GM19438 (cell line): ENCODE measurements at regions not wholly inside any gene's neighbourhood (a gene's known extent, or its start where the extent isn't known, plus 50 kb on each side); places are given as distances from the start of the nearest gene placed in this dataset.
"Not testable (repeated sequence)": the region's sequence is repeated elsewhere in the genome, so short reads cannot be mapped to it uniquely, and the experiment has no call there.

ENCODE experiments used
- ATAC-seq: cut with Tn5 transposase; IDR thresholded peaks from one replicate; pipeline ENCODE4 v1.9.1; 2021; ENCODE audit warnings: low read depth; ENCODE audit not compliant: unreplicated experiment

DNA sequence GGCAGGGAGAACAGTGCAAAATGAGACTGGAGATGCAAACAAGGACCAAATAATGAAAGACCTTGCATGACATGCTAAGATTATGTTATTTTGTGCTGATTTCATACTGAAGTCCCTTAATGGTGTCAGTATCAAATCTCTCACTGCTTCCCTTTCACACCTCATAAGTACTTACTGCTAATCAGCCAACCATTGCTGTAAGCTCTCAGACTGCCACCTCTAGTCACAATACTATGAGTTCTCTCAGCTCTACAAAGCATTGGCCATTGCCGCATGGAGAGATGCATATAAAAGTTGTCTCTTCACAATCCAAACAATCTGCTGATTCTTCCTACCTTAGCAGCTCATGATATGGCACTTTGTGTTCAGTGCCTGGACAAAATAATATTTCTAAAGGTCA lies 375.4 kb downstream of the LTN1 start:
- ATAC-seq, result no peak

DNA sequence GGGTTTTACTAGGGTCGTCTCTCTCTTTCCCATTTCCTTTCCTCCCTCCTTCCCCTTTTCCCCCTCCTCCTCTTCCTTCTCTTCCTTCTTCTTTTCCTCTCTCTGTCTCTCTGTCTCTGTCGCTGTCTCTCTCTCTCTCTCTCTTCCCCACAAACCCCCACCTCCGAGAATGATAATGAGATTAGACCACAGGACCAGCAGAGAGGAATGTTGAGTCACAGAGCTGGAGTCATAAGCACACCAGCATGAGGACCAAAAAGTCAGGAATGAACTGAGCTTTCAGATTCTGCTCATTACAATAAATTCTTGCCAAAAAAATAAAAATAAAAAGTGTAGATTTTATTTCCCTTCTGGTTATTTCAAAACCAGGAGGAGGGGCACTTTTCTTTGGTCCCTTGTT lies 377.4 kb downstream of the LTN1 start:
- ATAC-seq, result no peak

DNA sequence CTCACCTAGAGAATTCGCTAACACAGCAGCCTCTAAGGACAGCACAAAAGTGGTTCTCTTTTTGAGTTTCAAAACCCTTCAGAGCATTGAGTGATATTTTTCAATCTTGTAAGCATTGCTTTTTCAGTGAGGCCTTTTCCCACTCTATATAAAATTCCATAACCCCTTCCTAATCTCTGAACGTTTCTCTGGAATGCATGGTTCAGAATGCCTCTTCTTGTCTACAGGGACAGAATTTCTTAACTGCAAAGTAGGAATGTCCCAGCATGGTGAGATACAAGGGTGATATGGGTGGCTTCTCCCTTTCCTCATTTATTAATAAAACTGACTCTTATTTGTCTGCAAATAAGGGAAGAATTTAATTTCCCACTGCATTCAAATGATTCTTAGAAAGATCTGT lies 377.9 kb downstream of the LTN1 start:
- no peak for ATAC-seq

DNA sequence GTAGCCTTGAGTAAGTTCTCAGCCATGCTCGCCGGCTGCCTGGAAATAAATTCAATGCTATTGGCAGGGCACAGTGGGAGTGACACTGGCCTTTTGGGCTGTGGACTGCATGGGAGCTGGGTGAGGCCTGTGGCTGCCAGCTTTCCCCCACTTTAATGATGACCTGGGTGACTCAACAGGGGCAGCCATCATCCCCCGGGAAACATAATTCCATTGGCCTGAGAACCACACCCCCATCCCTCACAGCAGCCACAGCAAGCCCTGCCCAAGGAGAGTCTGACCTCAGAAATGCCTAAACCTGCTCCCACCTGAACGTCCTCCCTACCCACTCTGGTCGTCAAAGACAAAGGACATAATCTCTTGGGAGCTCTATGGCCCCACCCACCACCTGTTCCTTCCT lies 384.0 kb downstream of the LTN1 start:
- ATAC-seq, result no peak

DNA sequence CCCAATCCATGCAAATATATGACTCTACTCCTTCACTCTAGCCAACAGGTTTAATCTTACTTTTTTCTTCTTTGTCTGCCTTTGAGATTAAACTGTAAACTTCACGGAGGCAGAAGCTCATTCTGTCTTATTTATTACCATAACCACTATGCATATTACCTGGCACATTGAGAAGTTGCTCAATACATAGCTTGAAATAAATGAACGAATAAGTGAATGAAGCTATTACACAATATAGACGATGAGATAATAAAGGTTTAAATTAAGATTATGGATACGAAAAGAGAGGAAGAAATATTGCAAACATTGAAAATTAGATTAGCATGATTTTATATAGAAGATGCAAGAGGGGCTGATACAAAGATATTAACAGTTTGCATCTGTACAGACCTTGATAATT lies 385.1 kb downstream of the LTN1 start:
- ATAC-seq, result no peak

DNA sequence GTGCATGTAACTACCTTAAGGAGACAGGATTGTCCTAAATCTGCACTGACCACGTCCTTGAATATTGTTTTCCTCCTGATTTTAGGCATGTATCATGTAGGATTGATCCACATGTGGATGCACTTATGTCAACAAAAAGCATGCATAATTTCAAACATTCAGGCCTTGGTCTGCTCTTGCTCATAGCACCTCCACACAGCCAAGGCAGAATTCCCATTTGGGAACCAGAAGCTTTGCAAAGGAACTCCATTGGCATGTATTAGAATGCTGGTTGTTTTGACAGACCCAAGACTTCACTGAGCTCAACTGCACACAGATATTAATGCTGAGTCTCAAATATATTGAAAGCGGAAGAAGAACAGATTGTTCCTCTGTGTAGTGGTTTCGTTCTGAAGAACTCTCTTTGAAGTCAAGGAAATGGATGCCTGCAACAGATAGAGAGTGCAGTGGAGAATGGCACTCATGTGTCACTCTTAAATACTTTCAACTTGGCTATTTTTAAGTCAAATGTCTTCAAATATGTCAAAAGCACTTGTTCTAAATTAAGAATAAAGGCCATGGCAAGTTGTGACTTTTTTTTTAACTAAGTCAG lies 387.6 kb downstream of the LTN1 start:
- ATAC-seq, result no peak

DNA sequence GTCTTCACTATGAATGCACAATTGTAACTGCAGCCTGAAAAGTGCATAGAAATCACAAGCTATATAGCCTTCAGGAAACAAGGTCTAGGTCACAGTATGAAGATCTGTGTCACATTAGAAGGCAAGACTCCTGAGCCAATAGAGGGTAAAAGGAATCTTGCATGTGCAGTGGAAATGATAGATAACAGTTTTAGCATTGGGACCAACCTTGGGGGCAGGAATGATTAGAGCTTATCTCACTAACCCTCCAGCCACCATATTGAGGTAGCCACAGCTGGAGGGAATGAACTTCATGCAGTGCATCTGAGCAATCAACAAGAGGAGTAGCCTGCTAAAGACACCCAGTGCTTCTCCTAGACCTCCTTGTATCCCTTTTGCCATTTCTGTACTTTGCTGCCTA lies 390.1 kb downstream of the LTN1 start:
- no peak for ATAC-seq

DNA sequence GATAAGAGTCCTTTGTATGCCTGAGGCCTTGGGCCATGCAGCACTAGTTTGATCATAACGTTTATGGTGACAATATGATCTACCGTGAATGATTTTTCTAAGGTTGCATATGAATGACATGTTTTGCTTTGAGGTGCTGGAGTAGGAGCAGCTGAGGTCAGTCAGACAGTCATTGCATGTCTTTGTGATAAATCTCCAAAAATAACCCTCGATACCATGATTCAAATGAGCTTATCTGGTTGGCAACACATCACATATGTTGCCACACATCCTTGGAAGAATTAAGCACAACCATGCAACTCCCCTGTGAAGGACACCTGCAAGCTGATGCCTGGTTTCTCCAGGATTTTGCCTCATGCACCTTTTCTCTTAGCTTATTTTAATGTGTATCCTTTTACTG lies 394.5 kb downstream of the LTN1 start:
- ATAC-seq, result no peak

DNA sequence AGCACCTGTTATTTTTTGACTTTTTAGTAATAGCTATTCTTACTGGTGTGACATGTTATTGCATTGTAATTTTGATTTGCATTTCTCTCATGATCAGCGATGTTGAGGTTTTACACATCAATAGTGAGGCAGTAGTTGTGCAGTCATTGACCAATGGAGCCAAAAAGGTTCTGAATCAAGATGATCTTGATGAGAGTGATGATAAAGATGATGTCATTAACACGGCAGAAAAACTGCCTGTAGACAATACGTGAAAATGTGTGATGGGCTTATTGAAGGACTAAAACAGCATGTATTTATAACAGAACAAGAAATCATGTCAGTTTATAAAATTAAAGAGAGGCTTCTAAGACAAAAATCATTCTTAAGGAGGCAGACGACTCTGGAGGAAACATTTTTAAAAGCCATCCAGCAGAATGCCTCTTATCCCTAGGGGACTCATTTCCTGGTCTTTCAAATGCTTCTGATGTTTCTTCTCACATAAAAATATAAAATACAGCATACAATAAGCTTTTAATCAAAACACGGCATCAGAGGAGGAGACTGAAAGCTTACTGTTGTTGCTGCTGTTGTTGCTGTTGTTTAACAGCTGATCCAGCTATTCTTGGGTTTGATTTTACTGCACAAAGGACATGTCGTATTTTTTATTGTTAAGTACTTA lies 400.3 kb downstream of the LTN1 start:
- no peak for ATAC-seq

DNA sequence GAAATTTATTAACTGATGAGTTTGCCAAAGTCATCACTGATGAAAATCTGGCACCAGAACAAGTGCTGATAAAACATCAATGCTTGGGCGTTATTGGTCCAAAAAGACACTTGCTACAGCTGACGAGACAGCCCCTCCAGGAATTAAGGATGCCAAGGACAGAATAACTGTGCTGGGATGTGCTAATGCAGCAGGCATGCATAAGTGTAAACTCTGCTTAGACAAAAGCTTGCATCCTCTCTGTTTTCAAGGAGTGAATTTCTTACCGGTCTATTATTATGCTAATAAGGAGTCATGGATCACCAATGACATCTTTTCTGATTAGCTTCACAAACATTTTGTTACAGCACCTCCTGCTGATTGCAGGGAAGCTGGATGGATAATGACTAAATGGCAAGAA lies 402.0 kb downstream of the LTN1 start:
- no peak for ATAC-seq

DNA sequence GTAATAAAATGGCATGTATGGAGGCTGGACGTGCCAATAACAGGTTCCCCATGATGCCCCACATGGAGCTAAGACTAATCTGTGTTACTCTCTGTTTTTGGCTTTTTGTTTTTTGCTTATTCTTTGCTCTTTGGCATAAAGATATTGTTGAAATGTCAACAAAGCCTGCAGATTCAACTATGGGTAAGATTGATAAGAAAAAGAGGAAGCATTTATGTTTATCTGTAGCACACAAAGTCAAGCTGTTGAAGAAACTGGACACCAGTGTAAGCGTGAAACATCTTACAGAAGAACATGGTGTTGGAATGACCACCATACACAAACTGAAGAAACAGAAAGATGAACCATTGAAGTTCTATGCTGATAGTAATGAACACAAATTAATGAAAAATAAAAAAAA lies 402.7 kb downstream of the LTN1 start:
- no peak for ATAC-seq

DNA sequence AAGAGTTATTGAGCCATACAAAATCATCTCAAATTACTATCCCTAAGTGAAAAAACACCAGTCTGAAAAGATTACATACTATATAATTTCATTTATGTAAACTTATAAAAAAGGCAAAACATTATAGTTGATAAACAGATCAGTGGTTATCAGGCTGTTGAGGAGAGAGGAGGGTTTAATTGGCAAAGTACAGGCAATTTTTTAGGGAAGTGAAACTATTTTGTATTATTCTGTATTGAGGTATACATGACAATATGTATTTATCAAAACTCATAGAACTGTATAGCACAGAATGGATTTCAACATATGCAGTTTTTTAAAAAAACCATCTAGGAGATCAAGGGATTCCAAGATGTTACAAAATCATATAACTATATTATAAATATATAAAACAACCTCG lies 403.7 kb downstream of the LTN1 start:
- no peak for ATAC-seq

DNA sequence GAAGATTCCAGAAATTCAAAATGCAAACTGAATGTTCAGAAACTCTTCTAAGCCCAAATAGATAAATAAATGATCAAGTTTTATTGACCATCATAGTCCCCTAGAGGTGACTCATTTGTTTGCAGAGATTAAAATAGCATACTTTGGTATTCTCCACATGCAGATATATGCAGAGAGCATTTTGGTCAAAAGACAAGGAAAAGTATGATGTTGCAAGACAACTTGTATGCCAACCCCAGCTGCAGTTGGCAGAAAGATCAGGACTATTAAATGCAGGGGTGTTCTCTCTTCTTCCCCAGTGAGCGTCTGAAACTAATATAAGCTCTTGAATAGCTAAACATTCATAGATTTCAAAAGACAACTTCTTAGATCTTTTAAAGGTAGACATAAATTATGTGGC lies 404.9 kb downstream of the LTN1 start:
- no peak for ATAC-seq

DNA sequence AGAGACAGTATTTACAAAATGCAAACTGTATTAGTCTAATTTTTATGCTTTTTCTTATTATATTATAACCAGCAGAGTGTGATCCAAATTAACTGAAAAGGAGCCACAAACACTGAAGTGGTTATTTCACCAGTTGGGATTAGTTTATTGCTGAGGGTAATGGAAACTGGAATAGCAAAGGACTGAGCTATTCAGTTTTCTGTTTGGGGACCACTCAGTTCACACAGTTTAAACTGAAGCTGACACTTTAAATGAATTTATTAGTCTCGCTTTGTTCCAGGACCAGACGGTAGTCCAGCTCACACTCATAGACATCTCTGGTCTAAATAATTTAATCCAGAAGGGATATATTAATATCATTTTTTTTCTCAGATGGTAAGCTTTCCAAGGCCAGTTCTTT lies 410.7 kb downstream of the LTN1 start:
- no peak for ATAC-seq

DNA sequence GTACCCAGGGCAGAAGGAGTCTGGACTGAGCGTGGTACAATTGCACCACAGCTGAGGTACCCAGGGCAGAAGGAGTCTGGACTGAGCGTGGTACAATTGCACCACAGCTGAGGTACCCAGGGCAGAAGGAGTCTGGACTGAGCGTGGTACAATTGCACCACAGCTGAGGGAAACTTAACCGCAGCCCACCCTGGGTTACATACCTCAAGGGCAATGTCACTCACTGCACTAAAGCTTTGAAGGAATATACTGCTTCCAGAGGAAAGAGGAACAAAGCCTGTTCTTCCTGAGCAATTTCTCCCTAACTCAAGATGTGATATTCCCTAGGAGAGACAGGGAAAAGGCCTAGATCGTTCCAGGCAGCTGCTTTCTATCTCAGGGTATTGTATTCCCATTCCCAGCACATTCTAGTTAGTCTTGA lies 411.4 kb downstream of the LTN1 start:
- ATAC-seq, result not testable (repeated sequence)

DNA sequence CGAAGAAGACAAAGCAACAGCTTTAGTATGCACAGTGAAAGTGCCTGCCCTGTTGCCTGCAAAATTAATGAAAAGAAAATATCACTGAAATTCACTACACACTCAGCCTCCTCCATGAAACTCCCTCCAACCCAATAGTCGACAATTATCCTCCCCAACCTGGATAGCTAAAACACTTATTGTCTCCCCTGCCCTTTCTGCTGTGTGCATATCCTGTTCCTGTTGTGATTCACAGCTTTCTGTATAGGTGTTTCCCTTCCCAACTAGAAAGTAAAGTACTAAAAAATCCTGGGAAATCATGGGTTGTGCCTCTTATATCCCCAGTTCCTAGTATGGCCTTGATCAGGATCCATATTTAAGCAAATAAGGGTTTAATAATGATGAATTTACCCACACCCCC lies 412.1 kb downstream of the LTN1 start:
- ATAC-seq, result no peak

DNA sequence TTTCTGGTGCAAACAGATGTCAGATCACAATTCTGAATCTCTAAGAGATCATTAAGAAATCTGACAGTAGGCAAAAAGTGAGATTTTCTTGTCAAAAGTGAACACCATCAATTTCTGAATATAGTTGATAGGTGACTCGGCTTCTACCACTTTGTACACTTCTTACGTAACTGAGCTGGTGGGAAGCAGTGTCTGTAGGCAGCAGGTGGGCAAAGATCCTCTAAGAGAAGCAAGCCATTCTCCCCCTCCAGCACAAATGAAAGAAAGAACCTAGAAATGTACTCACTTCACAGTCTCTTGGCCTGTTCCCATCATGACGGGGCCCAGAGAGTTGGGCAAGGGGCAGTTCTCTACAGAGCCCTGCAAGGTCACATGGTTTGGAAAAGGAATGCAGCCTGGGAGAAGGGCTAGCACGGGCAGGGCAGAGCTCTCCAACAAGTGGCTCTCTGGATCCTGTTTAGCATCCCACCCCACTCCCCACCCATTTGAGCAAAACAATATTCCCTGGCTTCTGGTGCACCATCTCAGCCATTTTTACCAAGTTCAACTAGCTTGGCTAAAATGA lies 412.6 kb downstream of the LTN1 start:
- no peak for ATAC-seq

DNA sequence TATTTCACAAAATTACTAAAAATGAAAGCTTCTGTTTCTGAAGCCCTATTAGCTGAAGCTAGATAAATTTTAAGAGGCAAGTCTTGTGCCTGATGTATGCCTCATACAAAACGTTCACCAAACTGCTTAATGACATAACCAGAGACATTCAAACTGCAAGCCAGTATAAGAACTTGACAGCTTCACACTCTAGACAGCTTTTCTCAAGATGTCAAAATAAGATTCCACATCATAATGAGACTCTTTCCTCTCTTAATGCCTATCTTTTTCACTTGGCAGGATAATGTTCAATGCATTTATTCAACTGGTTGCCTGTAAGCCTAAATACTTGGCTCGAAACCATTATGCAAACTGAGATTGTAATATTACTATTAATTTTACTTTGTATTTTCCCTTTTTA lies 424.0 kb downstream of the LTN1 start:
- ATAC-seq, result no peak

DNA sequence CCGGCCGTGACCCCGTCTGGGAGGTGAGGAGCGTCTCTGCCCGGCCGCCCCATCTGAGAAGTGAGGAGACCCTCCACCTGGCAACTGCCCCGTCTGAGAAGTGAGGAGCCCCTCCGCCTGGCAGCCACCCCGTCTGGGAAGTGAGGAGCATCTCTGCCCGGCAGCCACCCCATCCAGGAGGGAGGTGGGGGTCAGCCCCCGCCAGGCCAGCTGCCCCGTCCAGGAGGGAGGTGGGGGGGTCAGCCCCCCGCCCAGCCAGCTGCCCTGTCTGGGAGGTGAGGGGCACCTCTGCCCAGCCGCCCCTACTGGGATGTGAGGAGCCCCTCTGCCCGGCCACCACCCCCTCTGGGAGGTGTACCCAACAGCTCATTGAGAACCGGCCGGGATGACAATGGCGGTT lies 428.7 kb downstream of the LTN1 start:
- not testable (repeated sequence) for ATAC-seq

DNA sequence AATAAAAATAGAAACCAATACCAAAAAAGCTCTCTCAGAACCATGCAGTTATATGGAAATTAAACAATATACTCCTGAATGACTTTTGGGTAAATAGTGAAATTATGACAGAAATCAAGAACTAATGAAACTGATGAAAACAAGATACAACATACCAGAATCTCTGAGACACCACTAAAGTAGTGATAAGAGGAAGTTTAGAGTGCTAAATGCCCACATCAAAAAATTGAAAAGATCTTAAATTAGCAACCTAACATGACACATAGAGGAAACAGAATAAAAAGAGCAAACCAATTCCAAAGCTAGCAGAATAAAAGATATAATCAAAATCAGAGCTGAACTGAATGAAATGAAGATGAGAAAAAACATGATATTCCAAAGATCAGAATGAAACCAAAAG lies 430.9 kb downstream of the LTN1 start:
- no peak for ATAC-seq

DNA sequence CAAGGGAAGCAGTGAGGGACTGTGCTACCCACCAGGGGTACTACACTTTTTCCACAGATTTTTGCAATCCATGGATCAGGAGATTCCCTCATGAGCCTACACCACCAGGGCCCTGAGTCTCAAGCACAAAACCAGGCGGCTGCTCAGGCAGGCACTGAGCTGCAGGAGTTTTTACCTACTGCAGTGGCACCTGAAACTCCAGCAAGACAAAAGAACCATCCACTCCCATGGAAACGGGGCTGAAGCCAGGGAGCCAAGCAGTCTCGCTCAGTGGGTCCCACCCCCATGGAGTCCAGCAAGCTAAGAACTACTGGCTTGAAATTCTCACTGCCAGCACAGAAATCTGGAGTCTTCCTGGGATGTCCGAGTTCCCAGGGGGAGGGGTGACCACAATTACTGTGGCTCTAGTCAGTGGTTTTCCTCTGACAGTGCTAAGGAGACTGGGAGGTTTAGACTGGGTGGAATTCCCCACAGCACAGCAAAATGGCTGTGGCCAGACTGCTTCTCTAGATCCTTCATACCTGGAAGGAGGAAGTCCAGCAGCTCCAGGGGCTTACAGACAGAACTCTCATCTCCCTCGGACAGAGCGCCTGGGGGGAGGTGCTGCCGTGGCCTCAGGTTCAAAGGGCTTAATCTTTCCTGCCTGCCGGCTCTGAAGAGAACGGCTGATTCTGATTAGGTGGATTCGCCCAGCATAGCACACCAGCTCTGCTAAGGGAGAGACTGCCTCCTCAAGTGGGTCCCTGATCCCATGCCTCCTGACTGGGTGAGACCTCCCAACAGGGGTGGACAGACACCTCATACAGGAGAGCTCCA lies 437.8 kb downstream of the LTN1 start:
- no peak for ATAC-seq
